K562 (cell line): ENCODE measurements at regions not wholly inside any gene's neighbourhood (a gene's known extent, or its start where the extent isn't known, plus 50 kb on each side); places are given as distances from the start of the nearest gene placed in this dataset.

Experiments
- UBTF ChIP-seq, 2 experiments: IDR thresholded peaks; 2 replicates each; pipeline ENCODE4 v1.6.1; 2012; ENCODE audit warnings: improper control_type of control experiment in 2 of 2, low read depth in 2 of 2, low read length in 2 of 2, borderline replicate concordance in 1 of 2
- TF ChIP-seq, protein P1 (sequence below): fragments of 450-650 bp; conservative IDR thresholded peaks from 2 replicates; pipeline ENCODE4 v1.6.1; 2016; ENCODE audit warnings: missing genetic modification characterization, low read depth, mild to moderate bottlenecking, missing compliant biosample characterization, moderate library complexity
- TF ChIP-seq, protein P2 (sequence below): fragments of 250-450 bp; sonication (Bioruptor Pico); IDR thresholded peaks from 2 replicates; pipeline ENCODE4 v1.8.0; 2021; ENCODE audit warnings: mild to moderate bottlenecking, moderate library complexity

GRCh38 chr13:82657471-82657870, 1224.8 kb downstream of the SLITRK1 start (continued):
- TF ChIP-seq, protein P1, sequence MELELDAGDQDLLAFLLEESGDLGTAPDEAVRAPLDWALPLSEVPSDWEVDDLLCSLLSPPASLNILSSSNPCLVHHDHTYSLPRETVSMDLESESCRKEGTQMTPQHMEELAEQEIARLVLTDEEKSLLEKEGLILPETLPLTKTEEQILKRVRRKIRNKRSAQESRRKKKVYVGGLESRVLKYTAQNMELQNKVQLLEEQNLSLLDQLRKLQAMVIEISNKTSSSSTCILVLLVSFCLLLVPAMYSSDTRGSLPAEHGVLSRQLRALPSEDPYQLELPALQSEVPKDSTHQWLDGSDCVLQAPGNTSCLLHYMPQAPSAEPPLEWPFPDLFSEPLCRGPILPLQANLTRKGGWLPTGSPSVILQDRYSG (tag) = no peak
- no peak for TF ChIP-seq UBTF (IDR thresholded peaks at IDR 0.05; ENCODE audit: borderline replicate concordance in 1 of 2, low read depth in 2 of 2, low read length in 2 of 2)
- TF ChIP-seq, protein P2, sequence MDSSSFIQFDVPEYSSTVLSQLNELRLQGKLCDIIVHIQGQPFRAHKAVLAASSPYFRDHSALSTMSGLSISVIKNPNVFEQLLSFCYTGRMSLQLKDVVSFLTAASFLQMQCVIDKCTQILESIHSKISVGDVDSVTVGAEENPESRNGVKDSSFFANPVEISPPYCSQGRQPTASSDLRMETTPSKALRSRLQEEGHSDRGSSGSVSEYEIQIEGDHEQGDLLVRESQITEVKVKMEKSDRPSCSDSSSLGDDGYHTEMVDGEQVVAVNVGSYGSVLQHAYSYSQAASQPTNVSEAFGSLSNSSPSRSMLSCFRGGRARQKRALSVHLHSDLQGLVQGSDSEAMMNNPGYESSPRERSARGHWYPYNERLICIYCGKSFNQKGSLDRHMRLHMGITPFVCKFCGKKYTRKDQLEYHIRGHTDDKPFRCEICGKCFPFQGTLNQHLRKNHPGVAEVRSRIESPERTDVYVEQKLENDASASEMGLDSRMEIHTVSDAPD (CRISPR knock-in tag) = no peak
- TF ChIP-seq, all 486 proteins: peak for 0
